Activated T-helper 1 cell treated with anti-CD3 and anti-CD28 coated beads, Interleukin-12 subunit alpha, Interleukin-12 subunit beta, Interleukin-2, Interleukin-4 antibody, amounts not matched to agents 30 ng/mL and 10 ng/mL and 1 ng/mL, durations not matched to agents 14 hours and 24 hours and 36 hours (primary cell): ENCODE measurements at regions not wholly inside any gene's neighbourhood (a gene's known extent, or its start where the extent isn't known, plus 50 kb on each side); places are given as distances from the start of the nearest gene placed in this dataset.
"Not testable (repeated sequence)": the region's sequence is repeated elsewhere in the genome, so short reads cannot be mapped to it uniquely, and the experiment has no call there.

Experiments
- DNase-seq: peaks from one replicate; pipeline ENCODE4 v3.0.0; 2021; ENCODE audit warnings: low spot score
- H3K27ac Mint-ChIP-seq: one replicate; pipeline ENCODE4 v1.8.0; 2021; ENCODE audit warnings: mild to moderate bottlenecking, mixed read lengths
- H3K27me3 Mint-ChIP-seq: one replicate; pipeline ENCODE4 v1.8.0; 2022; ENCODE audit warnings: mild to moderate bottlenecking, moderate library complexity, mixed read lengths; ENCODE audit not compliant: insufficient read depth
- H3K36me3 Mint-ChIP-seq: one replicate; pipeline ENCODE4 v1.8.0; 2021; ENCODE audit warnings: low read depth, mixed read lengths
- H3K4me1 Mint-ChIP-seq: one replicate; pipeline ENCODE4 v1.8.0; 2021; ENCODE audit warnings: low read depth, mixed read lengths
- H3K4me3 Mint-ChIP-seq: one replicate; pipeline ENCODE4 v1.8.0; 2021; ENCODE audit warnings: mild to moderate bottlenecking, moderate library complexity, mixed read lengths
- H3K9me3 Mint-ChIP-seq: one replicate; pipeline ENCODE4 v1.8.0; 2021; ENCODE audit warnings: mixed read lengths
- intact Hi-C: fragments of 100-400 bp; cut with micrococcal nuclease; formaldehyde crosslinking; loops from one replicate; pipeline ENCODE4 v1.15.1; 2024

GRCh38 chr10:29816801-29817558 is 182.2 kb upstream of the SVIL start:
- Mint-ChIP-seq H3K36me3 (peaks cover 1% of the 10 kb centered on the region), H3K27me3 (peaks cover 10% of the 10 kb centered on the region), H3K27ac (no peak overlapping the region), H3K4me3 (no peak overlapping the region), H3K4me1 (peaks cover 6% of the 10 kb centered on the region), H3K9me3 (no peaks in the 10 kb centered on the region)
- no peak for DNase-seq
- intact Hi-C loops: no loop called here

GRCh38 chr10:29815572-29815971 is 180.8 kb upstream of the SVIL start:
- H3K27ac Mint-ChIP-seq: no peak overlapping the region
- no peak for DNase-seq
- H3K4me1 Mint-ChIP-seq: peaks cover 20% of the 10 kb centered on the region
- peaks cover 10% of the 10 kb centered on the region for H3K27me3 Mint-ChIP-seq
- peaks cover 2% of the 10 kb centered on the region for H3K36me3 Mint-ChIP-seq
- intact Hi-C loops: no loop called here
- peaks cover 4% of the 10 kb centered on the region for H3K9me3 Mint-ChIP-seq
- no peak overlapping the region for H3K4me3 Mint-ChIP-seq

- DNase-seq: peak; percentile 49
- intact Hi-C loops: loop anchor here (1.0 to 5.0 kb wide), 2 partner anchors 75 to 153 kb away; no protein-coding TSS in a partner anchor
- Mint-ChIP-seq H3K9me3 (peaks cover 16% of the 10 kb centered on the region), H3K27me3 (peaks cover 20% of the 10 kb centered on the region), H3K4me1 (peaks cover 32% of the 10 kb centered on the region), H3K4me3 (peak overlapping the region; percentile 34), H3K36me3 (peaks cover 4% of the 10 kb centered on the region), H3K27ac (peak overlapping the region; percentile 36)
Measured at GRCh38 chr10:29811751-29812427, 177.1 kb upstream of the SVIL start.

- H3K27me3 Mint-ChIP-seq: peaks cover 17% of the 10 kb centered on the region
- H3K27ac Mint-ChIP-seq: no peak overlapping the region
- no peak for DNase-seq
- intact Hi-C loops: loop anchor here (5.0 kb wide), 1 partner anchor 74 kb away; no protein-coding TSS in a partner anchor
- H3K4me3 Mint-ChIP-seq: no peak overlapping the region
- peaks cover 3% of the 10 kb centered on the region for H3K36me3 Mint-ChIP-seq
- peaks cover 32% of the 10 kb centered on the region for H3K4me1 Mint-ChIP-seq
- peaks cover 16% of the 10 kb centered on the region for H3K9me3 Mint-ChIP-seq
Measured at GRCh38 chr10:29810816-29811215, 176.0 kb upstream of the SVIL start.

GRCh38 chr10:29810231-29810630 is 175.5 kb upstream of the SVIL start:
- not testable (repeated sequence) for H3K36me3 Mint-ChIP-seq, H3K27ac Mint-ChIP-seq, H3K4me3 Mint-ChIP-seq, DNase-seq
- intact Hi-C loops: loop anchor here (5.0 kb wide), 1 partner anchor 73 kb away; no protein-coding TSS in a partner anchor
- Mint-ChIP-seq H3K4me1 (peaks cover 32% of the 10 kb centered on the region), H3K27me3 (peaks cover 13% of the 10 kb centered on the region), H3K9me3 (peaks cover 16% of the 10 kb centered on the region)

GRCh38 chr10:29809383-29809782 is 174.6 kb upstream of the SVIL start:
- peaks cover 39% of the 10 kb centered on the region for H3K4me1 Mint-ChIP-seq
- intact Hi-C loops: no loop called here
- no peak for DNase-seq
- H3K4me3 Mint-ChIP-seq: no peak overlapping the region
- no peak overlapping the region for H3K27ac Mint-ChIP-seq
- H3K27me3 Mint-ChIP-seq: peaks cover 13% of the 10 kb centered on the region
- peaks cover 6% of the 10 kb centered on the region for H3K36me3 Mint-ChIP-seq
- H3K9me3 Mint-ChIP-seq: peaks cover 22% of the 10 kb centered on the region

GRCh38 chr10:29807163-29807806 is 172.5 kb upstream of the SVIL start:
- Mint-ChIP-seq H3K9me3 (peaks cover 22% of the 10 kb centered on the region), H3K4me3 (no peak overlapping the region), H3K36me3 (peaks cover 6% of the 10 kb centered on the region), H3K27ac (no peak overlapping the region), H3K27me3 (peaks cover 13% of the 10 kb centered on the region), H3K4me1 (peaks cover 47% of the 10 kb centered on the region)
- no peak for DNase-seq
- intact Hi-C loops: no loop called here

GRCh38 chr10:29806350-29806788 is 171.6 kb upstream of the SVIL start:
- Mint-ChIP-seq H3K4me3 (no peak overlapping the region), H3K9me3 (peaks cover 22% of the 10 kb centered on the region), H3K36me3 (peaks cover 6% of the 10 kb centered on the region), H3K4me1 (peaks cover 38% of the 10 kb centered on the region), H3K27me3 (peaks cover 13% of the 10 kb centered on the region), H3K27ac (no peak overlapping the region)
- no peak for DNase-seq
- intact Hi-C loops: no loop called here

GRCh38 chr10:29805134-29805723 is 170.5 kb upstream of the SVIL start:
- no peak overlapping the region for H3K4me3 Mint-ChIP-seq
- no peak overlapping the region for H3K27ac Mint-ChIP-seq
- peaks cover 3% of the 10 kb centered on the region for H3K36me3 Mint-ChIP-seq
- peaks cover 14% of the 10 kb centered on the region for H3K9me3 Mint-ChIP-seq
- intact Hi-C loops: no loop called here
- peaks cover 13% of the 10 kb centered on the region for H3K27me3 Mint-ChIP-seq
- peaks cover 26% of the 10 kb centered on the region for H3K4me1 Mint-ChIP-seq
- DNase-seq: no peak

- H3K27ac Mint-ChIP-seq: peak overlapping the region; percentile 8
- no peak overlapping the region for H3K4me3 Mint-ChIP-seq
- H3K27me3 Mint-ChIP-seq: peaks cover 8% of the 10 kb centered on the region
- intact Hi-C loops: no loop called here
- H3K9me3 Mint-ChIP-seq: peaks cover 6% of the 10 kb centered on the region
- peaks cover 18% of the 10 kb centered on the region for H3K4me1 Mint-ChIP-seq
- peaks cover 3% of the 10 kb centered on the region for H3K36me3 Mint-ChIP-seq
- no peak for DNase-seq
Measured at GRCh38 chr10:29804025-29804852, 169.5 kb upstream of the SVIL start.

- H3K36me3 Mint-ChIP-seq: peaks cover 3% of the 10 kb centered on the region
- H3K9me3 Mint-ChIP-seq: peaks cover 6% of the 10 kb centered on the region
- peaks cover 4% of the 10 kb centered on the region for H3K27me3 Mint-ChIP-seq
- H3K4me1 Mint-ChIP-seq: peaks cover 18% of the 10 kb centered on the region
- DNase-seq: no peak
- H3K27ac Mint-ChIP-seq: no peak overlapping the region
- no peak overlapping the region for H3K4me3 Mint-ChIP-seq
- intact Hi-C loops: no loop called here
Measured at GRCh38 chr10:29802171-29802570, 167.4 kb upstream of the SVIL start.
